ENCODE measurements at regions not wholly inside any gene's neighbourhood (a gene's known extent, or its start where the extent isn't known, plus 50 kb on each side); places are given as distances from the start of the nearest gene placed in this dataset.
"Not testable (repeated sequence)": the region's sequence is repeated elsewhere in the genome, so short reads cannot be mapped to it uniquely, and the experiment has no call there.

- no peak for DNase-seq
These were observed 139.6 kb downstream of the FOXD2 start for GRCh38 chr1:47577303-47578025.

GRCh38 chr1:47578026-47578720 lies 140.3 kb downstream of the FOXD2 start:
- no peak for DNase-seq

- DNase-seq: no peak
These were observed 141.0 kb downstream of the FOXD2 start for GRCh38 chr1:47578721-47579419.

- no peak for DNase-seq
These were observed 142.0 kb downstream of the FOXD2 start for GRCh38 chr1:47579809-47580208.

GRCh38 chr1:47580451-47580995 lies 142.7 kb downstream of the FOXD2 start:
- DNase-seq: no peak

GRCh38 chr1:47582891-47583608 lies 145.2 kb downstream of the FOXD2 start:
- no peak for DNase-seq

GRCh38 chr1:47584249-47584648 lies 146.4 kb downstream of the FOXD2 start:
- DNase-seq: no peak

- DNase-seq: no peak
These were observed 147.5 kb downstream of the FOXD2 start for GRCh38 chr1:47585141-47585902.

GRCh38 chr1:47587891-47588582 lies 150.2 kb downstream of the FOXD2 start:
- no peak for DNase-seq

GRCh38 chr1:47590523-47591225 lies 152.8 kb downstream of the FOXD2 start:
- no peak for DNase-seq

GRCh38 chr1:47591801-47592200 lies 154.0 kb downstream of the FOXD2 start:
- no peak for DNase-seq

GRCh38 chr1:47592296-47593012 lies 154.6 kb downstream of the FOXD2 start:
- no peak for DNase-seq

- DNase-seq: no peak
These were observed 155.2 kb downstream of the FOXD2 start for GRCh38 chr1:47593013-47593568.

- no peak for DNase-seq
These were observed 155.9 kb downstream of the FOXD2 start for GRCh38 chr1:47593598-47594285.

- DNase-seq: no peak
These were observed 156.8 kb downstream of the FOXD2 start for GRCh38 chr1:47594627-47595026.

GRCh38 chr1:47596328-47596727 lies 158.5 kb downstream of the FOXD2 start:
- DNase-seq: no peak

- no peak for DNase-seq
These were observed 160.5 kb downstream of the FOXD2 start for GRCh38 chr1:47598357-47598756.

GRCh38 chr1:47599777-47600176 lies 161.9 kb downstream of the FOXD2 start:
- DNase-seq: no peak

GRCh38 chr1:47602491-47602890 lies 164.6 kb downstream of the FOXD2 start:
- not testable (repeated sequence) for DNase-seq
